ENCODE measurements at regions not wholly inside any gene's neighbourhood (a gene's known extent, or its start where the extent isn't known, plus 50 kb on each side); places are given as distances from the start of the nearest gene placed in this dataset.

DNA sequence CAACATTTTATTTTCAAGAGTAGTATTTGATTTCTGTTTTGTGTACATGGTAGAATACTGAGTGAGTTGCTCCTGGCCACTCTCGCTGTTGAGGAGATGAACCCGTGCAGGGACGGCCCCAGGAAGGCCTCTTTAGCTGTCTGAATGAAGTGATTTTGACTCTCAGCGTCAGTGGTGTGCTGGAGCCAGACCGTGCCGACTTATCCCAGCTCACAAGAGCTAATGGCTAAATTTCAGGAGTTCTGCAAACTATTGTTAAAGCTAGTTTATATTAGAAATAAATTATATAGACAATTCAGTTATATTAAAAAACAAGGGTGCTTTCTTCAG, 111.2 kb upstream of the KIF26B start (continued):
- TF ChIP-seq ZNF529 (tag by site-specific recombination; IDR thresholded peaks at IDR 0.05; ENCODE audit: insufficient replicate concordance), result no peak
- no peak for TF ChIP-seq ZNF501 (tag by site-specific recombination; IDR thresholded peaks at IDR 0.05)
- TF ChIP-seq ZNF624 (tag by site-specific recombination; IDR thresholded peaks at IDR 0.05), result no peak
- TF ChIP-seq, protein P1, sequence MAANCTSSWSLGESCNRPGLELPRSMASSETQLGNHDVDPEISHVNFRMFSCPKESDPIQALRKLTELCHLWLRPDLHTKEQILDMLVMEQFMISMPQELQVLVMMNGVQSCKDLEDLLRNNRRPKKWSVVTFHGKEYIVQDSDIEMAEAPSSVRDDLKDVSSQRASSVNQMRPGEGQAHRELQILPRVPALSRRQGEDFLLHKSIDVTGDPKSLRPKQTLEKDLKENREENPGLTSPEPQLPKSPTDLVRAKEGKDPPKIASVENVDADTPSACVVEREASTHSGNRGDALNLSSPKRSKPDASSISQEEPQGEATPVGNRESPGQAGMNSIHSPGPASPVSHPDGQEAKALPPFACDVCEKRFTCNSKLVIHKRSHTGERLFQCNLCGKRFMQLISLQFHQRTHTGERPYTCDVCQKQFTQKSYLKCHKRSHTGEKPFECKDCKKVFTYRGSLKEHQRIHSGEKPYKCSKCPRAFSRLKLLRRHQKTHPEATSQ (tag by site-specific recombination; IDR thresholded peaks at IDR 0.05), result no peak

DNA sequence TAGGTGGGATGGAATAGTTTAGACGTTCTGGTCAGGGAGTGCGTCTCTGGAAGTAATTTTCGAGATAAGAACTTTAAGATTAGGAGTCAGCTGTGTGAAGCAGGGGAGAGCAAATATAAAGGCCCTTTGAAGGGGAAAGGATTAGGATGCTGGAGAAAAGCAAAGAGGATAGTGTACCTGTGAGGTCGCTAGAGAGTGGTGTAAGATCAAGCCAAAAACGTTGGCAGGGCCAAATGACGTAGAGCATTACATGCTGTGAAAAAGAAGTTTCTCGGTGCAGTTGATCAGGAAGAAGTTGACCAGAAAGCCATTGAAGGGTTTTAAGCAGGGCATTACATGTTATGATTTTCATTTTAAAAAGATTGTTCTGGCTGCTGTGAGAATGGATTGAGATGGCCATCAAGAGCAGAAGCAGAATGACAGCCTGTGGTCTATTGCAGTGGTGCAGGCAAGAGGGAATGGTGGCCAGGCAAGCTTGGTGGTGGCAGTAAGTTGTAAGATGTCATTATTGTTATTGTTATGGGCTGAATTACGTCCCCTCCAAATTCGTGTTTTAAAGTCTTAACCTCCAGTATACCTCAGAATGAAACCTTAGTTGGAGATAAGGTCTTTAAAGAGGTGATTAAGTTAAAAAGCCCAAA, 113.6 kb upstream of the KIF26B start:
- CTCF ChIA-PET, result interaction anchor here (0.5 to 4.2 kb wide), 13 partner anchors 16 to 252 kb away, joined by 3 to 38 read pairs (median 8); partner anchors contain the start of genes COX20 and HNRNPU
- no peaks in the 10 kb centered on the region for H3K9me3 ChIP-seq (ENCODE audit: control insufficient read depth, insufficient read depth, low read depth, low read length)
- peak; percentile 34; the same call in 1 of the 2 replicates for TF ChIP-seq ZNF600 (tag by site-specific recombination; IDR thresholded peaks at IDR 0.05)
- 0 out of 2 replicates have a peak, but pooled peaks have one; percentile 57 for TF ChIP-seq ZNF223 (tag by site-specific recombination; IDR thresholded peaks at IDR 0.05)
- no peak for TF ChIP-seq ZNF76 (tag by site-specific recombination; IDR thresholded peaks at IDR 0.05; ENCODE audit: borderline replicate concordance, low read depth)
- TF ChIP-seq ZNF777 (tag by site-specific recombination; IDR thresholded peaks at IDR 0.05; ENCODE audit: borderline replicate concordance), result no peak
- TF ChIP-seq PRDM1 (tag by site-specific recombination; IDR thresholded peaks at IDR 0.05), result peak; percentile 54
- no peaks in the 10 kb centered on the region for H3K36me3 ChIP-seq (ENCODE audit: control insufficient read depth in 2 of 2, insufficient read depth in 1 of 2, low read length in 2 of 2)
- POLR2A ChIA-PET, result no interaction called here
- no peak overlapping the region for H3K27ac ChIP-seq (ENCODE audit: extremely low read depth, low read depth, low read length)
- H3K4me1 ChIP-seq (ENCODE audit: control insufficient read depth, insufficient read depth, low read length), result 0 out of 2 replicates have a peak, but pooled peaks cover 2% of the 10 kb centered on the region
- no peak overlapping the region for H3K4me3 ChIP-seq (ENCODE audit: low read depth, low read length)

DNA sequence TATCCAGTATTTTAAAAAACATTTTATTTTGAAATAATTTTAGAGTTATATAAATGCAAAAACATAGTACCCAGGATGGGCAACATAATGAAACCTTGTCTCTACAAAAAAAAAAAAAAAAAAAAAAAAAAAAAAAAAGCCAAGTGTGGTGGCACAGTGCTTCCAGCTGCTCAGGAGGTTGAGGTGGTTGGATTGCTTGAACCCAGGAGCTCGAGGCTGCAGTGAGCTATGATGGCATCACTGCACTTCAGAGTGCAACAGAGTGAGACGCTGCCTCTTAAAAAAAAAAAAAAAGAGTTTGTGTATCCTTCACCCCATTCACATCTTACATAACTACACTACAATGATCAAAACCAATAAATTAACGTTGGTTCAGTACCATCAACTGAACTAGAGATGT, 115.6 kb upstream of the KIF26B start:
- TF ChIP-seq, protein P2, sequence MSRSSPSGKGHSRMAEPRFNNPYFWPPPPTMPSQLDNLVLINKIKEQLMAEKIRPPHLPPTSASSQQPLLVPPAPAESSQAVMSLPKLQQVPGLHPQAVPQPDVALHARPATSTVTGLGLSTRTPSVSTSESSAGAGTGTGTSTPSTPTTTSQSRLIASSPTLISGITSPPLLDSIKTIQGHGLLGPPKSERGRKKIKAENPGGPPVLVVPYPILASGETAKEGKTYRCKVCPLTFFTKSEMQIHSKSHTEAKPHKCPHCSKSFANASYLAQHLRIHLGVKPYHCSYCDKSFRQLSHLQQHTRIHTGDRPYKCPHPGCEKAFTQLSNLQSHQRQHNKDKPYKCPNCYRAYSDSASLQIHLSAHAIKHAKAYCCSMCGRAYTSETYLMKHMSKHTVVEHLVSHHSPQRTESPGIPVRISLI (tag by site-specific recombination; IDR thresholded peaks at IDR 0.05), result peak; percentile 95
- TF ChIP-seq ZNF560 (tag by site-specific recombination; IDR thresholded peaks at IDR 0.05; ENCODE audit: borderline replicate concordance), result no peak
- TF ChIP-seq ZNF600 (tag by site-specific recombination; IDR thresholded peaks at IDR 0.05), result 0 out of 2 replicates have a peak, but pooled peaks have one; percentile 18
- ChIA-PET CTCF (no interaction called here), POLR2A (interaction anchor here (0.7 kb wide), 1 partner anchor 74 kb away, joined by 4 read pairs; no protein-coding TSS in a partner anchor)
- no peaks in the 10 kb centered on the region for H3K9me3 ChIP-seq (ENCODE audit: control insufficient read depth, insufficient read depth, low read depth, low read length)
- H3K27ac ChIP-seq (ENCODE audit: extremely low read depth, low read depth, low read length), result no peak overlapping the region
- no peaks in the 10 kb centered on the region for H3K36me3 ChIP-seq (ENCODE audit: control insufficient read depth in 2 of 2, insufficient read depth in 1 of 2, low read length in 2 of 2)
- H3K4me3 ChIP-seq (ENCODE audit: low read depth, low read length), result no peak overlapping the region
- 0 out of 2 replicates have a peak, but pooled peaks cover 2% of the 10 kb centered on the region for H3K4me1 ChIP-seq (ENCODE audit: control insufficient read depth, insufficient read depth, low read length)

DNA sequence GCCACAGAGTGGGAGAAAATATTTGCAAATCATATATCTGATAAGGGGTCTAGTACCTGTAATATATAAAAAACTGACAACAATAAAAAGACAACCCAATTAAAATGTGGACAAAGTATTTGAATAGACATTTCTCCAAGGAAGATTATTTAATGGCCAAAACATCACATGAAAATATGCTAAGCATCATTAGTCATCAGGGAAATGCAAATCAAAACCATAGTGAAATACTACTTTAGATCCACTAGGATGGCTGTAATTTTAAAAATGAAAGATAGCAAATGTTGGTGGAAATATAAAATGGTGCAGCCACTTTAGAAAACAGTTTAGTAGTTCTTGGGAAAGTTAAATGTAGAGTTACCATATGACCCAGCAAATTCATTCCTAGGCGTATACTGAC, 118.7 kb upstream of the KIF26B start:
- Histone ChIP-seq H3K9me3 (ENCODE audit: control insufficient read depth, insufficient read depth, low read depth, low read length) (no peaks in the 10 kb centered on the region), H3K27ac (ENCODE audit: extremely low read depth, low read depth, low read length) (no peak overlapping the region), H3K36me3 (ENCODE audit: control insufficient read depth in 2 of 2, insufficient read depth in 1 of 2, low read length in 2 of 2) (no peaks in the 10 kb centered on the region), H3K4me3 (ENCODE audit: low read depth, low read length) (no peak overlapping the region), H3K4me1 (ENCODE audit: control insufficient read depth, insufficient read depth, low read length) (0 out of 2 replicates have a peak, but pooled peaks cover 2% of the 10 kb centered on the region)
- CTCF ChIA-PET, result interaction anchor here (0.9 to 1.5 kb wide), 2 partner anchors 10 to 200 kb away, joined by 3 read pairs; no protein-coding TSS in a partner anchor
- POLR2A ChIA-PET, result no interaction called here
- TF ChIP-seq, protein P3, sequence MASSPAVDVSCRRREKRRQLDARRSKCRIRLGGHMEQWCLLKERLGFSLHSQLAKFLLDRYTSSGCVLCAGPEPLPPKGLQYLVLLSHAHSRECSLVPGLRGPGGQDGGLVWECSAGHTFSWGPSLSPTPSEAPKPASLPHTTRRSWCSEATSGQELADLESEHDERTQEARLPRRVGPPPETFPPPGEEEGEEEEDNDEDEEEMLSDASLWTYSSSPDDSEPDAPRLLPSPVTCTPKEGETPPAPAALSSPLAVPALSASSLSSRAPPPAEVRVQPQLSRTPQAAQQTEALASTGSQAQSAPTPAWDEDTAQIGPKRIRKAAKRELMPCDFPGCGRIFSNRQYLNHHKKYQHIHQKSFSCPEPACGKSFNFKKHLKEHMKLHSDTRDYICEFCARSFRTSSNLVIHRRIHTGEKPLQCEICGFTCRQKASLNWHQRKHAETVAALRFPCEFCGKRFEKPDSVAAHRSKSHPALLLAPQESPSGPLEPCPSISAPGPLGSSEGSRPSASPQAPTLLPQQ (tag by site-specific recombination; IDR thresholded peaks at IDR 0.05), result no peak
- TF ChIP-seq, protein P4, sequence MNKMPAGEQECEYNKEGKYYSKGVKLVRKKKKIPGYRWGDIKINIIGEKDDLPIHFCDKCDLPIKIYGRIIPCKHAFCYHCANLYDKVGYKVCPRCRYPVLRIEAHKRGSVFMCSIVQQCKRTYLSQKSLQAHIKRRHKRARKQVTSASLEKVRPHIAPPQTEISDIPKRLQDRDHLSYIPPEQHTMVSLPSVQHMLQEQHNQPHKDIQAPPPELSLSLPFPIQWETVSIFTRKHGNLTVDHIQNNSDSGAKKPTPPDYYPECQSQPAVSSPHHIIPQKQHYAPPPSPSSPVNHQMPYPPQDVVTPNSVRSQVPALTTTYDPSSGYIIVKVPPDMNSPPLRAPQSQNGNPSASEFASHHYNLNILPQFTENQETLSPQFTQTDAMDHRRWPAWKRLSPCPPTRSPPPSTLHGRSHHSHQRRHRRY (tag by site-specific recombination; IDR thresholded peaks at IDR 0.05), result no peak
- TF ChIP-seq, protein P5, sequence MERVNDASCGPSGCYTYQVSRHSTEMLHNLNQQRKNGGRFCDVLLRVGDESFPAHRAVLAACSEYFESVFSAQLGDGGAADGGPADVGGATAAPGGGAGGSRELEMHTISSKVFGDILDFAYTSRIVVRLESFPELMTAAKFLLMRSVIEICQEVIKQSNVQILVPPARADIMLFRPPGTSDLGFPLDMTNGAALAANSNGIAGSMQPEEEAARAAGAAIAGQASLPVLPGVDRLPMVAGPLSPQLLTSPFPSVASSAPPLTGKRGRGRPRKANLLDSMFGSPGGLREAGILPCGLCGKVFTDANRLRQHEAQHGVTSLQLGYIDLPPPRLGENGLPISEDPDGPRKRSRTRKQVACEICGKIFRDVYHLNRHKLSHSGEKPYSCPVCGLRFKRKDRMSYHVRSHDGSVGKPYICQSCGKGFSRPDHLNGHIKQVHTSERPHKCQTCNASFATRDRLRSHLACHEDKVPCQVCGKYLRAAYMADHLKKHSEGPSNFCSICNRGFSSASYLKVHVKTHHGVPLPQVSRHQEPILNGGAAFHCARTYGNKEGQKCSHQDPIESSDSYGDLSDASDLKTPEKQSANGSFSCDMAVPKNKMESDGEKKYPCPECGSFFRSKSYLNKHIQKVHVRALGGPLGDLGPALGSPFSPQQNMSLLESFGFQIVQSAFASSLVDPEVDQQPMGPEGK (tag by site-specific recombination; IDR thresholded peaks at IDR 0.05), result no peak
- TF ChIP-seq BCL11A (tag by site-specific recombination; IDR thresholded peaks at IDR 0.05; ENCODE audit: low read depth), result no peak
- TF ChIP-seq, protein P6, sequence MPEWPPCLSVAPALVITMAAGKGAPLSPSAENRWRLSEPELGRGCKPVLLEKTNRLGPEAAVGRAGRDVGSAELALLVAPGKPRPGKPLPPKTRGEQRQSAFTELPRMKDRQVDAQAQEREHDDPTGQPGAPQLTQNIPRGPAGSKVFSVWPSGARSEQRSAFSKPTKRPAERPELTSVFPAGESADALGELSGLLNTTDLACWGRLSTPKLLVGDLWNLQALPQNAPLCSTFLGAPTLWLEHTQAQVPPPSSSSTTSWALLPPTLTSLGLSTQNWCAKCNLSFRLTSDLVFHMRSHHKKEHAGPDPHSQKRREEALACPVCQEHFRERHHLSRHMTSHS (tag by site-specific recombination; IDR thresholded peaks at IDR 0.05), result no peak

Data from HEK293 (cell line).